ENCODE measurements at regions not wholly inside any gene's neighbourhood (a gene's known extent, or its start where the extent isn't known, plus 50 kb on each side); places are given as distances from the start of the nearest gene placed in this dataset.

GRCh38 chrY:7942711-7943110 is 1031.2 kb upstream of the AMELY start:
- TF ChIP-seq, protein P1, sequence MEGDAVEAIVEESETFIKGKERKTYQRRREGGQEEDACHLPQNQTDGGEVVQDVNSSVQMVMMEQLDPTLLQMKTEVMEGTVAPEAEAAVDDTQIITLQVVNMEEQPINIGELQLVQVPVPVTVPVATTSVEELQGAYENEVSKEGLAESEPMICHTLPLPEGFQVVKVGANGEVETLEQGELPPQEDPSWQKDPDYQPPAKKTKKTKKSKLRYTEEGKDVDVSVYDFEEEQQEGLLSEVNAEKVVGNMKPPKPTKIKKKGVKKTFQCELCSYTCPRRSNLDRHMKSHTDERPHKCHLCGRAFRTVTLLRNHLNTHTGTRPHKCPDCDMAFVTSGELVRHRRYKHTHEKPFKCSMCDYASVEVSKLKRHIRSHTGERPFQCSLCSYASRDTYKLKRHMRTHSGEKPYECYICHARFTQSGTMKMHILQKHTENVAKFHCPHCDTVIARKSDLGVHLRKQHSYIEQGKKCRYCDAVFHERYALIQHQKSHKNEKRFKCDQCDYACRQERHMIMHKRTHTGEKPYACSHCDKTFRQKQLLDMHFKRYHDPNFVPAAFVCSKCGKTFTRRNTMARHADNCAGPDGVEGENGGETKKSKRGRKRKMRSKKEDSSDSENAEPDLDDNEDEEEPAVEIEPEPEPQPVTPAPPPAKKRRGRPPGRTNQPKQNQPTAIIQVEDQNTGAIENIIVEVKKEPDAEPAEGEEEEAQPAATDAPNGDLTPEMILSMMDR (IDR thresholded peaks at IDR 0.05): no peak
- TF ChIP-seq POLR2A (IDR thresholded peaks at IDR 0.05): no peak
